NCI-H1105 (cell line): ENCODE measurements at regions not wholly inside any gene's neighbourhood (a gene's known extent, or its start where the extent isn't known, plus 50 kb on each side); places are given as distances from the start of the nearest gene placed in this dataset.

Experiments used
- DNase-seq: peaks from one replicate; lab custom pipeline; 2025; lab: John Stamatoyannopoulos, UW

DNA sequence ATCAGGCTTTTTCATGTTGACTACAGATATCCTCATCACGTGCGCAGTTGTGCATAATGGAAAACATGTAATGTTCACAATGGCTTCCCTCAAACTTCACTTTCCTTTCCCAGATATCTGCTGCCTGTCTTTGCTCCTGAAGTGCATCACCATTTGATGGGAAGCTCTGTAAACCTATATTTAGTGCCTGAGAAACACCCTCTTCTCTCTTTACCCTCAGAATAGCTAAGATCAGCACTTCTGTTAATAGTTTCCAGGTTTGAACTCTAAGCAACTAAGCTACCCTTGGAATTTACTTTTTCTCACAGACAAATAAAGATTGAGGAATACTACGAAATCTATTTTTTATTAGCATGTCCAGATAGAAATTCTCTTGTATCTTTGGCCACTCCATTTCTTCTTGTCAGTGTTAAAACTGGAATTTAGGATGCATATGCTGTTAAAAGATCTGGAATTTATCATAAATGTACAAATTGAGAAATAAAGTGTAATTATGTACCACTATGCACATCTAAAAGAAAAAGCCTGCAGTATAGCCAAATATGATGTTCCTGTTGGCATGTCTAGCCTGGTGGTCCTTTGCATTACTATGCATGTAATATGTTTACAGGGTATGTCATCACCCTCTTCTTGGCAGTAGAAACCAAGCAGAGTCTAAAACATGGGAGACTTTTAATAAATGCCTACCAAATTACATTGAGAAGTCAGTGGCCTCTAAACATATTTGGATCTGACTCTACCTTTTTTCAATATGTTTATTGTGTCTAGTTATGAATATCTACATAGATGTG is 278.7 kb downstream of the FIGN start:
- DNase-seq, result no peak

GRCh38 chr2:163455815-163456214 is 280.0 kb downstream of the FIGN start:
- DNase-seq, result no peak

DNA sequence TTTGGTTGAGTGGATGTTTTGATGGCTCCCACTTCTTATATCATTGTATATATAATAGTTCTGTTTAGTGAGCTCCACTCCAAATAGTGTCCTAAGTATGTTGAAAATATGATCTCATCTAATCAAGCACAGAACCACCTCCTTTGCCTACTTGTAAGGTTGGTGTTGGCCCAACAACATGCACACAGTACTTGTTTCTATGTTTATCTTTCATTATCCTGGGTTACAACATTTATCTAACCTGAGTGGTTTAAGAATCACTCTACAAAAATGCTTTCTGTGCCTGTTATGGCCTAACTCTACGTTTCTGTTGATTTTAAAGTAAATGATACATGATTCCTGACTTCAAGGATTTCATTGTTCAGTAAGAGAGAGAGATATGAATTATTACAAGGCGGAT is 281.9 kb downstream of the FIGN start:
- no peak for DNase-seq

DNA sequence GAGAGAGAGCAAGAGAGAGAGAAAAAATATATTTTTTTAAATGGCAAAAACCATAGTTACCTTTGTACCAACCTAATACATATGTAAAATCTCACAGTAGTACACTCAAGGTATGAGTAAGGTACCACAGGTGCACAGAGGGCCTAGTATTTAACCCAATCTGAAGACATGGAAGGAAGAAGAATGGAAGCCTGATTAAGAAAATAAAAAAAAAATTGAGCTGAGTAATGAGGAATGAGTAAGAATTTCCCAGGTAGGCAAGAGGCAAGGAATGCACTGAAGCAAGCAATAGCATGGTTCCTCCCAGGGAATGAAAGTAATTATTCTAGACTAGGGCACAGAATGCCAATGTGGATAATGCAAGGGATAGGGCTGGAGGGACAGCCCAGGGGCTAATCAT is 294.2 kb downstream of the FIGN start:
- DNase-seq, result no peak

DNA sequence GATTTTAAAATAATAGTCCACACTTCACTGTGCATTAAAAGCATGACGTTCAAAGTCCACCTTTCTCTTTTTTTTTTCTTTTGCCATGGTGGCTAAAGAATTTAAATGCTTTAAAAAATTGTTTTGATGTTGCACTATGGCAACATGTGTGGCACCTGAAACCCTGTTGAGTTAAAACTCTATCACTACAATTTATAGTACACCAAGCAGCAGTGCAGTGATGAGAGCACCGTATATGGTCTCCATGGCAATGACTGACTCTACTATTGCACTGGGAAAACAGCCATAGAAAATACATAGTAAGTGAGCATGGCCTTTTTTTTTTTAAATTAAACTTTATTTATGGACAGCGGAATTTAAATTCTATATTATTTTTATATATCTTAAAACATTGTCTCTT is 298.8 kb downstream of the FIGN start:
- DNase-seq, result no peak

DNA sequence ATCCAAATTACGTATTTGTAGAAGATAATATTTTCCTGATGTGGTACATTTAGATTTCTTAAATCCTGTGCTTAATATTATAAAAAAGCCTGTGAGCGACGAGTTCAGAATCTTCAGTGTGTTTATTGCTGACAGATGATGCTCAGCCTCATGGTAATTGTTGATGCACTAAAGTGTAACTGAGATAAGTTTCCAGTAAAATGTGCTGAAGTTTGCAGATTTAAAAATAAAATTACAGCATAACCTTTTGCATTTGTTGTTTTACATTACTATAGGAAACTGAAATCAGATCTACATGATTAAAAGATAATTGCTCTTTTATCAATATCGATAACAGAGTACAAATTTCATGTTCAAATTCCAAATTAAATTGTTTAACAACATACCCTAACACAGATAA is 307.6 kb downstream of the FIGN start:
- no peak for DNase-seq

DNA sequence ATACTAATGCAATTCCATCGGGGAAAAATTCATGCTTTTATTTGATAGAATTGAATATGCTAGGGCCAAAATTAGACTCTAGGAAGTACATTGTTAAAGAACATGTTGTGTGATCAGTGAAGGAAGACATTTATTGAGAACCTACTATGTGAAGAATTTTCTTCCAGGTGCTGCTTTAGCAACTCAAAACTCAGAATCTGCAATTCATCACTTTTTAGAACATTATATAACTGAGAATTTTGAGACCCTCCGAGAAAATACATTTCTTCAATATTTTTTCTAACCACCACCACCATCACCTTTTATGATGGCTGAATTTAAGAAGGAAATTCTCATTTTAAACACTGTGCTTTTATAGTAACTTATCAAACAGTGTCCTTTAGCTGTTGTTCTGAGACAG is 315.2 kb downstream of the FIGN start:
- DNase-seq, result no peak

DNA sequence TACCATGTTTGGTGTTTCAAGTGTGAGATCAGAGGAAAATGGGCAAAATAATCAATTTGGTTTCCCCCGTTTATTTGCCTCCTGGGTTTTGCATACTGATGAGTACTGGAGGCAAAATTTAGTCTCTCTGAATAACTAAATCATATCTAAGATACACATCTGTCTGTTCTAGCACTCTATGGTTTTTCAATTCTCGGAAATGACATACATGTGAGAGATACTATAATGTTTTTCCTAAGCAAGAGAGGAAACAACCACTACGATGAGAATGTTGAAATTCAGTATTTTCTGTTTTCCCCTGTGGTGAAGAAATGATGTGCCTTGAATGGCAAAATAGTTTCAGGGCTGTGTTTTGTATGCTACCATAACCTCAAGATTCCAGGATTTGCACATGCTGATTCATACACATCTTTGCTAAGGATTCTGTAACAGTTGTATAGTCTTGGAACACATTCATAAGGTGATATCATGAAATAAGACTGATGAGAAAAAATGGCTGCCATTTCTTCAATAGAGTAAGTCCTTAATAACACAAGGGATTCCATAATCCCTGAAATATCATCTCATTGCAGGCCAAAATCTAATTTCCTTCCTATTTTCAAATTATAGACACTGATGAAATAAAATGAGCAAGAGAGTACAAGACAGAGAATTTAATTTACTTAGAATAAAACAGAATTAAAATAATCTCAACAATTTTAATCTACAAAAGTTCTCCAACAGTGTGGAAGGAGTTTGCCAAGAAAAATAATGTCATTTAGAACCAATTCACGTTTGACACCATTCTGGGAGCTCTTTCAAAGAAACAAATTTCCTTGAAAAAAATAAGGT is 316.6 kb downstream of the FIGN start:
- DNase-seq, result no peak

GRCh38 chr2:163417596-163418337 is 318.0 kb downstream of the FIGN start:
- DNase-seq, result no peak

GRCh38 chr2:163414121-163414520 is 321.7 kb downstream of the FIGN start:
- DNase-seq, result no peak

GRCh38 chr2:163407296-163407695 is 328.5 kb downstream of the FIGN start:
- no peak for DNase-seq

GRCh38 chr2:163405298-163405697 is 330.5 kb downstream of the FIGN start:
- no peak for DNase-seq

GRCh38 chr2:163401481-163401880 is 334.3 kb downstream of the FIGN start:
- DNase-seq, result no peak

- DNase-seq, result no peak
These were observed 338.4 kb downstream of the FIGN start for GRCh38 chr2:163397451-163397850.

- no peak for DNase-seq
These were observed 340.2 kb downstream of the FIGN start for GRCh38 chr2:163395602-163396001.

DNA sequence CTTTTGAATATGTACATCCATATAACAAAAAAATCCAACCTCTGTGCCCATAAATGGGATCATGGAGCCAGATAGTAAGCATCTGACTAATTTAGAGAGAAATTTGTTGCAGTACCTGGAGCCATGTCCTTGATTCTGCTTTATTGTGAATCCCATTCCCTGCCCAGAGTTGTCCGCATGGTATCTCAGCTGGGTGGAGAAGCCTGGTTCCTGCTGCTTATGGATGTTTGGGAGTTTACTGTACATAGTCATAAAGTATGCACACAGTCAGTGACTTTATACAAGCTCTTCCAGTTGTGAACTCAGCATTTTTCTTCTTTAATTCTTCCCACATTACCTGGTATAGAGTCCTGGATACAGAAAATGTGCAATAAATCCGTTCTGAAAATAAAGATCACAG is 346.0 kb downstream of the FIGN start:
- DNase-seq, result no peak

GRCh38 chr2:163375472-163375871 is 360.3 kb downstream of the FIGN start:
- no peak for DNase-seq

DNA sequence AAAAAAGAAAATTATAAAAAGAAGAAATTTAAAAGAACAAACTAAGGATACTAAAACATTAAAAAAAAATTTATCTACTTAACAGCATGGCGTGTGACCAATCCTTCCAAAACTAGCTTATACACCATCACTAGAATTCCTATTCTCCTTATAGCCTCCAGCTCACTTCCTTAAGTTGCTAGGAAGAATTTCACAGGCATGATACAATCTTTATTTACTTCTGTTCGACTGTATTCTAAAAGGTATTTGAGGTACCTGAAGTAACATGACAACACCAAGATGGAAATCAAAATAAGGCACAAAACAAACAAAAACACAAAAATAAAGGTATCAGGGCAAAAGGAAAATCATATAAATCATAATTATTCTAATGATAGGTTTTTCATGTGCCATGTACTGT is 360.7 kb downstream of the FIGN start:
- DNase-seq, result no peak

GRCh38 chr2:163374282-163374681 is 361.5 kb downstream of the FIGN start:
- DNase-seq, result no peak

DNA sequence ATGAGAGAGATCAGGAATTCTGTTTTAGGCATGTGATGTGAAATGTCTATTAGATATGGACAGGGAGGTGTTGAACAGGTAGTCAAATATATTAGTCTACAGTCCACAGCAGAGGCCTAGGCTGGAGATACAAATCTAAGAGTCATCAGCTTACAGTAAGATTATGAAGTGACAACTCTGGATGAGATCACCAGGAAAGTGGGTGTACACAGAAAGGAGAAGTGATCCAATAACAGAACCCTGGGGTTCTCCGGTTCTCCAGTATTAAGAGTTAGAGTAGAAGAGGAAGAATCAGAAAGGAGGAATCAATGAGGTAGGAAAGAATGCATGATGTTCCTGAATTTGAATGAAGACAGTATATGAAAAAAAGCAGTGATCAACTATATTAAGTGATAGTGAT is 362.3 kb downstream of the FIGN start:
- no peak for DNase-seq

DNA sequence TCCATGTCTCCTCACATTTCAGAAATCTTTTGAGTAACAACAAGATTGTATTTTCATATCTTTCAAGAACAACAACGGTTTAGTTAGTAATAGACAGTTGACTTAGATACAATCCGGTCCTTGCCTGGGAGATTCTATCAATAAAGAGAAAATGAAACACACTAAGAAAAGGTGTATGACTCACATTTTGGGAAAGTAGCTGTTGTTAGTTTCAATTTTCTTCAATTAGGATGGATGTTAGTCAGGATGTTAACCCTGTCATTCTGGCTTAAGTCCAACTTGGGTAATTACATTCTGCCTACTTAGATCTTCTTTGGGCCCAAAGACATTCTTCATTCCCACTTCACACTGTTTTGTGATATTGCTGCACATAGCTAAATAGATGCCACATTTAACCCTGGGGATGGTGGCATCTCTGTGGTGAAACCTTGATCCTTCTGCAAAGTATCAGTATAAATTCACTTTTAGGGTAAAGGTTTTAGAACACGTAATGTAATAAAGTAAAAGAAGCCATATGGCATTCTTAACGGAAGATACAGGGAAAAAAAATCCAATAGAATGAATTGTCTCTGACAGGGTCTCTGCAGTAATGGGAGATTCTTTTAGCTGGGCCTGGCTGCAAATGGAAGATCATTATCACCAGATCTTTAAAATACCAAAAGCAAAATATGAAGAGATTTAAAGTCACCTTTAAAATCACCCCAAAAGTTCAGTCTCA is 365.5 kb downstream of the FIGN start:
- DNase-seq, result no peak

DNA sequence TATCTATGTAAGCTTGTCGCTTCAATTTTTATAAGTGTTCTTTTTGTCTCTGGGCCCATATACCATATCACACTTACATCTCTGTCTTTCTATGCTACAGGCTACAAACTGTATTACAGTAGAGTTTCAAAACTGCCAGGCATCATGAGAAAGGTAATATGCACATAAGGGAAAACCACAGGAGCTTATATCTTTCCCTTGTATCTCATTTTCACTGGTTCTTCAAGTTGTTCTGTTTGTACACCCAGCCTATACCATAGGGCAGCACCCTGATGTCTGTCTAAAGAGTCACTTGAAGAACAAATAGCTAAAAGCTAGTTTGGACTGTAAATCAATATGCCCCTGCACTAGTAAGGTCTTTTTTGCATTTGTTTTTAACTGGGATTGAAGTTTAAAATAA is 366.7 kb downstream of the FIGN start:
- DNase-seq, result no peak
